H1 (cell line): ENCODE measurements at regions not wholly inside any gene's neighbourhood (a gene's known extent, or its start where the extent isn't known, plus 50 kb on each side); places are given as distances from the start of the nearest gene placed in this dataset.

Source experiments
- CTCF ChIA-PET: fragments of 300-600 bp; sonication (Branson Sonifier 250); formaldehyde crosslinking; loops from one replicate; lab custom pipeline; 2021; ENCODE audit not compliant: partially characterized antibody; lab: Charles Lee
- POLR2A ChIA-PET: fragments of 300-600 bp; sonication (Branson Sonifier 250); formaldehyde crosslinking; loops from one replicate; lab custom pipeline; 2021; ENCODE audit warnings: inconsistent platforms; ENCODE audit not compliant: partially characterized antibody; lab: Charles Lee
- DNase-seq, 2 experiments: peaks; one replicate each; pipeline versions ENCODE4 v3.0.0 to v3.0.0-alpha.2; 2010 to 2022; ENCODE audit warnings: low spot score in 2 of 2, low read depth in 1 of 2, mixed read lengths in 1 of 2
- FAIRE-seq: peaks from 2 replicates; lab custom pipeline; 2011; peaks lifted over from hg19 to GRCh38; lab: Jason Lieb, UNC
- H2AFZ ChIP-seq: 2 replicates; pipeline ENCODE4 v1.8.1; 2012; ENCODE audit warnings: low read length, inconsistent platforms
- H2AK5ac ChIP-seq: 2 replicates; pipeline ENCODE4 v1.6.1; 2013; ENCODE audit warnings: low read depth, low read length
- H2BK120ac ChIP-seq: replicated peaks from 2 replicates; pipeline ENCODE3; 2013; ENCODE audit warnings: low read depth, low read length, inconsistent platforms
- H2BK12ac ChIP-seq: 2 replicates; pipeline ENCODE4 v1.6.1; 2013; ENCODE audit warnings: low read depth, low read length
- H2BK15ac ChIP-seq: 2 replicates; pipeline ENCODE4 v1.6.1; 2013; ENCODE audit warnings: low read length
- H2BK20ac ChIP-seq: 2 replicates; pipeline ENCODE4 v1.6.1; 2013; ENCODE audit warnings: low read length
- H2BK5ac ChIP-seq: 2 replicates; pipeline ENCODE4 v1.6.1; 2013; ENCODE audit warnings: low read depth, low read length
- H3K14ac ChIP-seq: 2 replicates; pipeline ENCODE4 v1.6.1; 2013; ENCODE audit warnings: inconsistent platforms; ENCODE audit not compliant: insufficient read length
- H3K18ac ChIP-seq: 2 replicates; pipeline ENCODE4 v1.6.1; 2013; ENCODE audit warnings: low read length; ENCODE audit errors: extremely low read depth
- H3K23ac ChIP-seq: 2 replicates; pipeline ENCODE4 v1.6.1; 2013; ENCODE audit warnings: inconsistent platforms; ENCODE audit not compliant: insufficient read length
- H3K23me2 ChIP-seq: 2 replicates; pipeline ENCODE4 v1.6.1; 2013; ENCODE audit warnings: low read depth, low read length
- H3K27ac ChIP-seq: 2 replicates; pipeline ENCODE4 v1.6.1; 2011; ENCODE audit warnings: low read depth, low read length, inconsistent platforms
- H3K27me3 ChIP-seq, 4 experiments: replicated peaks in 1 of 4; 1 replicate in 1 of 4; 2 replicates in 3 of 4; pipeline versions ENCODE4 v1.6.1 to v1.8.1; 2011 to 2013; ENCODE audit warnings: low read length in 3 of 4, mild to moderate bottlenecking in 3 of 4, inconsistent platforms in 2 of 4, mixed read lengths in 2 of 4, moderate library complexity in 1 of 4; ENCODE audit not compliant: control insufficient read depth in 3 of 4, insufficient read depth in 3 of 4; ENCODE audit errors: extremely low read depth in 1 of 4
- H3K36me3 ChIP-seq, 4 experiments: 2 replicates each; pipeline versions ENCODE4 v1.6.1 to v1.8.1; 2011 to 2013; ENCODE audit warnings: mild to moderate bottlenecking in 4 of 4, low read length in 3 of 4, moderate library complexity in 2 of 4, control low read depth in 1 of 4, inconsistent platforms in 1 of 4; ENCODE audit not compliant: insufficient read depth in 4 of 4, control insufficient read depth in 2 of 4
- H3K4ac ChIP-seq: replicated peaks from 2 replicates; pipeline ENCODE3; 2013; ENCODE audit warnings: low read length, low read depth, mixed read lengths, inconsistent platforms; ENCODE audit not compliant: insufficient read length
- H3K4me1 ChIP-seq, 4 experiments: replicated peaks in 1 of 4; 1 replicate in 1 of 4; 2 replicates in 3 of 4; pipeline versions ENCODE4 v1.6.1 to v1.8.1; 2011 to 2013; ENCODE audit warnings: low read length in 3 of 4, inconsistent platforms in 2 of 4, mixed read lengths in 1 of 4; ENCODE audit not compliant: insufficient read depth in 4 of 4, control insufficient read depth in 3 of 4
- H3K4me2 ChIP-seq, 2 experiments: 2 replicates each; pipeline versions ENCODE4 v1.6.1 to v1.8.1; 2011 to 2013; ENCODE audit warnings: low read depth in 2 of 2, low read length in 2 of 2, control low read depth in 1 of 2, inconsistent platforms in 1 of 2, mild to moderate bottlenecking in 1 of 2; ENCODE audit not compliant: insufficient read depth in 1 of 2
- H3K4me3 ChIP-seq, 4 experiments: fragments of 200-600, 300-600 bp in 1 of 4; sonication (generic), shearing (Covaris generic), sonication (Bioruptor Twin) in 1 of 4; 2 replicates each; pipeline versions ENCODE4 v1.5.1 to v1.8.1; 2011 to 2016; ENCODE audit warnings: low read length in 4 of 4, low read depth in 3 of 4, control low read depth in 2 of 4, inconsistent platforms in 2 of 4, mild to moderate bottlenecking in 2 of 4, mixed read lengths in 1 of 4, moderate library complexity in 1 of 4; ENCODE audit not compliant: insufficient read depth in 2 of 4; ENCODE audit errors: extremely low read depth in 1 of 4
- H3K56ac ChIP-seq: replicated peaks from 2 replicates; pipeline ENCODE3; 2013; ENCODE audit warnings: low read depth, mild to moderate bottlenecking, mixed read lengths, low read length, inconsistent platforms; ENCODE audit not compliant: insufficient read length
- H3K79me1 ChIP-seq: 2 replicates; pipeline ENCODE4 v1.6.1; 2013; ENCODE audit warnings: low read depth, low read length, control low read depth
- H3K79me2 ChIP-seq, 2 experiments: 2 replicates each; pipeline versions ENCODE4 v1.6.1 to v1.8.1; 2012 to 2013; ENCODE audit warnings: low read length in 2 of 2, mild to moderate bottlenecking in 2 of 2, inconsistent platforms in 1 of 2; ENCODE audit not compliant: insufficient read depth in 2 of 2, control insufficient read depth in 1 of 2
- H3K9ac ChIP-seq, 4 experiments: replicated peaks in 1 of 4; 1 replicate in 1 of 4; 2 replicates in 3 of 4; pipeline versions ENCODE4 v1.6.1 to v1.8.1; 2011 to 2013; ENCODE audit warnings: low read depth in 3 of 4, low read length in 3 of 4, control low read depth in 2 of 4, mild to moderate bottlenecking in 2 of 4, moderate library complexity in 2 of 4, inconsistent platforms in 1 of 4; ENCODE audit errors: extremely low read depth in 1 of 4
- H3K9me3 ChIP-seq, 2 experiments: 2 replicates each; pipeline versions ENCODE4 v1.6.1 to v1.8.1; 2012 to 2013; ENCODE audit warnings: mild to moderate bottlenecking in 2 of 2, moderate library complexity in 2 of 2, control low read depth in 1 of 2, inconsistent platforms in 1 of 2, low read depth in 1 of 2, low read length in 1 of 2, mixed read lengths in 1 of 2; ENCODE audit not compliant: insufficient read depth in 2 of 2
- H4K20me1 ChIP-seq, 2 experiments: replicated peaks in 1 of 2; 2 replicates each; pipeline versions ENCODE3 to v1.8.1; 2011 to 2013; ENCODE audit warnings: inconsistent platforms in 2 of 2, low read length in 2 of 2, mild to moderate bottlenecking in 1 of 2; ENCODE audit not compliant: insufficient read depth in 2 of 2, control insufficient read depth in 1 of 2
- H4K5ac ChIP-seq: 2 replicates; pipeline ENCODE4 v1.6.1; 2013; ENCODE audit warnings: low read length, low read depth, mixed read lengths, inconsistent platforms; ENCODE audit not compliant: insufficient read length
- H4K8ac ChIP-seq: 2 replicates; pipeline ENCODE4 v1.8.0; 2013; ENCODE audit warnings: mild to moderate bottlenecking, moderate library complexity, low read length, inconsistent platforms; ENCODE audit not compliant: insufficient read depth; ENCODE audit errors: extremely low read depth
- H4K91ac ChIP-seq: replicated peaks from 2 replicates; pipeline ENCODE3; 2013; ENCODE audit warnings: low read length, mixed read lengths, inconsistent platforms; ENCODE audit not compliant: insufficient read length
- ASH2L ChIP-seq: fragments of 200-600, 300-600 bp; sonication (generic); IDR thresholded peaks from one replicate; pipeline ENCODE4 v1.7.1; 2017; ENCODE audit warnings: low read length
- EP300 ChIP-seq, 2 experiments: IDR thresholded peaks; 1 replicate in 1 of 2; 2 replicates in 1 of 2; pipeline ENCODE4 v1.6.1; 2011 to 2012; ENCODE audit warnings: low read depth in 2 of 2, low read length in 2 of 2, mild to moderate bottlenecking in 2 of 2, borderline replicate concordance in 1 of 2, inconsistent platforms in 1 of 2, moderate library complexity in 1 of 2
- FOSL1 ChIP-seq: IDR thresholded peaks from 2 replicates; pipeline ENCODE4 v1.6.1; 2011; ENCODE audit warnings: mild to moderate bottlenecking, low read depth, low read length, moderate library complexity; ENCODE audit not compliant: insufficient read depth
- HDAC2 ChIP-seq, 2 experiments: fragments of 300-600 bp in 1 of 2; sonication (generic) in 1 of 2; IDR thresholded peaks; 2 replicates each; pipeline ENCODE4 v1.6.1; 2011 to 2012; ENCODE audit warnings: low read depth in 2 of 2, low read length in 2 of 2, mild to moderate bottlenecking in 2 of 2, moderate library complexity in 2 of 2, borderline replicate concordance in 1 of 2, inconsistent platforms in 1 of 2
- HDAC6 ChIP-seq: IDR thresholded peaks from one replicate; pipeline ENCODE4 v1.7.1; 2012; ENCODE audit warnings: low read depth, mild to moderate bottlenecking, inconsistent platforms, low read length, moderate library complexity
- JUND ChIP-seq: IDR thresholded peaks from 2 replicates; pipeline ENCODE4 v1.6.1; 2011; ENCODE audit warnings: mild to moderate bottlenecking, improper control_type of control experiment, low read length
- NANOG ChIP-seq: IDR thresholded peaks from 2 replicates; pipeline ENCODE4 v1.6.1; 2011; ENCODE audit warnings: low read length, low read depth, mild to moderate bottlenecking, inconsistent platforms; ENCODE audit not compliant: insufficient read depth, poor library complexity, severe bottlenecking
- SIX5 ChIP-seq: IDR thresholded peaks from 2 replicates; pipeline ENCODE4 v1.6.1; 2011; ENCODE audit warnings: mild to moderate bottlenecking, low read depth, low read length
- SRF ChIP-seq: IDR thresholded peaks from 2 replicates; pipeline ENCODE4 v1.6.1; 2011; ENCODE audit warnings: mild to moderate bottlenecking, low read depth, low read length, moderate library complexity
- WGBS, 2 experiments: shearing (Covaris generic) in 1 of 2; methylation state at CpG; one replicate each; pipeline versions ENCODE4 v1.1.6 to v1.1.7; 2013 to 2015; ENCODE audit warnings: low lambda C conversion rate in 2 of 2, mixed read lengths in 2 of 2, inconsistent platforms in 1 of 2, low coverage in 1 of 2, missing lambda C conversion rate in 1 of 2; ENCODE audit not compliant: insufficient replicate concordance in 2 of 2, insufficient coverage in 1 of 2, insufficient read length in 1 of 2; ENCODE audit errors: extremely low coverage in 1 of 2, missing lambda C conversion rate in 1 of 2; 5-methylcytosine and 5-hydroxymethylcytosine counted together
- TF ChIP-seq, protein P1 (sequence below): IDR thresholded peaks from 2 replicates; pipeline ENCODE4 v1.6.1; 2011; ENCODE audit warnings: low read length, improper control_type of control experiment

DNA sequence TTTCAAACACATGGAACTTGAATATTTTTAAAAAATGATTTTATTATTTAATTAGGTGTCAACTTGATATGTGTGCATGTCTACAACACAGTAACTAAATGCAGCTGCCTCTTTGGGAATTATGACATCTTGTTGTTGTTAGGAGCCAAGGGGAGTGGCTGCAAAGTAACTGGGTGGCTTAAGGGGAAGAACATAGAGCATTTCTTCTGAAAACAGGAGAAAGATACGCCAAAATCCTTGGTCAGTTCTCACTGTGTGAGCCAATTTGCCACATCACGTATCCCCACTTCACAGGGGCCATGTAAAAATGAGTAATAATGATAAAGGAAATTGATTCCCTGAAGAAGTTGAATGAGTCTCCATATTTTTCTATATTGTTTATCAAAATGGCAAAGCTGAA lies 309.8 kb upstream of the COL3A1 start:
- H3K4ac ChIP-seq, result no peak overlapping the region
- no peaks in the 10 kb centered on the region for H4K20me1 ChIP-seq
- no peaks in the 10 kb centered on the region for H3K79me2 ChIP-seq
- H2BK5ac ChIP-seq, result no peak overlapping the region
- no peak overlapping the region for H3K27ac ChIP-seq
- DNase-seq, result no peak
- no peak overlapping the region for H2AFZ ChIP-seq
- H2BK20ac ChIP-seq, result no peak overlapping the region
- H3K9ac ChIP-seq, result no peak overlapping the region
- no peaks in the 10 kb centered on the region for H3K9me3 ChIP-seq
- no peaks in the 10 kb centered on the region; the same call in 1 of the 2 replicates for H3K23me2 ChIP-seq
- no peak overlapping the region for H4K91ac ChIP-seq
- H2BK120ac ChIP-seq, result no peak overlapping the region
- no peak overlapping the region for H2BK15ac ChIP-seq
- no peak overlapping the region for H3K4me2 ChIP-seq
- H3K4me3 ChIP-seq, result no peak overlapping the region
- no peak overlapping the region for H4K8ac ChIP-seq
- H3K4me1 ChIP-seq, result peaks cover 0 to 5% (median 0%) of the 10 kb centered on the region in 4 experiments; a peak in 2 of 7 replicates
- no peak overlapping the region for H3K56ac ChIP-seq
- CTCF ChIA-PET, result no interaction called here
- no peak overlapping the region for H2BK12ac ChIP-seq
- no peaks in the 10 kb centered on the region for H3K27me3 ChIP-seq
- POLR2A ChIA-PET, result no interaction called here
- no peak overlapping the region for H3K14ac ChIP-seq
- H2AK5ac ChIP-seq, result no peak overlapping the region
- H3K23ac ChIP-seq, result no peak overlapping the region
- no peak overlapping the region for H3K18ac ChIP-seq
- H3K36me3 ChIP-seq, result no peaks in the 10 kb centered on the region
- H3K79me1 ChIP-seq, result no peaks in the 10 kb centered on the region
- WGBS, 2 experiments, result 88% methylated on average over 2 of the region's 2 CpGs; no CpG with 5 or more reads in 1 of the 2 experiments
- FAIRE-seq, result no peak
- H4K5ac ChIP-seq, result no peak overlapping the region
- no peak for TF ChIP-seq SRF
- no peak for TF ChIP-seq HDAC6
- TF ChIP-seq, protein P1, sequence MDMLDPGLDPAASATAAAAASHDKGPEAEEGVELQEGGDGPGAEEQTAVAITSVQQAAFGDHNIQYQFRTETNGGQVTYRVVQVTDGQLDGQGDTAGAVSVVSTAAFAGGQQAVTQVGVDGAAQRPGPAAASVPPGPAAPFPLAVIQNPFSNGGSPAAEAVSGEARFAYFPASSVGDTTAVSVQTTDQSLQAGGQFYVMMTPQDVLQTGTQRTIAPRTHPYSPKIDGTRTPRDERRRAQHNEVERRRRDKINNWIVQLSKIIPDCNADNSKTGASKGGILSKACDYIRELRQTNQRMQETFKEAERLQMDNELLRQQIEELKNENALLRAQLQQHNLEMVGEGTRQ, result no peak
- no peak for TF ChIP-seq SIX5
- no peak for TF ChIP-seq JUND
- no peak for TF ChIP-seq NANOG
- TF ChIP-seq EP300 (IDR thresholded peaks at IDR 0.05; ENCODE audit: borderline replicate concordance in 1 of 2, low read depth in 2 of 2, low read length in 2 of 2), result no peak
- TF ChIP-seq FOSL1, result no peak
- no peak for TF ChIP-seq HDAC2 (IDR thresholded peaks at IDR 0.05; ENCODE audit: borderline replicate concordance in 1 of 2, low read depth in 2 of 2, low read length in 2 of 2)
- TF ChIP-seq ASH2L, result no peak
